SKM-1 (cell line): ENCODE measurements at regions not wholly inside any gene's neighbourhood (a gene's known extent, or its start where the extent isn't known, plus 50 kb on each side); places are given as distances from the start of the nearest gene placed in this dataset.
"Not testable (repeated sequence)": the region's sequence is repeated elsewhere in the genome, so short reads cannot be mapped to it uniquely, and the experiment has no call there.

ENCODE experiments used
- DNase-seq: peaks from one replicate; lab custom pipeline; 2025; ENCODE audit not compliant: unreplicated experiment; lab: John Stamatoyannopoulos, UW

DNA sequence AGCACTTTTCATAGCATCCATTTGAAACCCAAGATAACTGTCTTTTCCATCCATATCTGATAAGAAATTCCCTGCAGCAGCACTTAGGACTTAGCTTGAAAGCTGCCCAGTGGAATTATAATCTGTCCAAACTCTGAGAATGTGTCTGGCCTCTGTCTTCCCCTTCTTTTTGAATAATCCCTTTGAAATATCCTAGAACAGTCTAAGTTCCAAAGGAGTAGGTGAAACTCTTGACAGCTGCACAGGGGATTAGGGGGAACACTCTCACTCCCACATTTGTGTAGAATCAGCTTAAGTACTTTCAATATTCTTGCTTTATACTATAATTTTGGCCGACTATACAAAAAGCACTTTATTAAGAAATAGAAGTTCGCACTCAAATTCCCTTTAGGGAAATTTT lies 157.7 kb downstream of the PAPSS1 start:
- no peak for DNase-seq

DNA sequence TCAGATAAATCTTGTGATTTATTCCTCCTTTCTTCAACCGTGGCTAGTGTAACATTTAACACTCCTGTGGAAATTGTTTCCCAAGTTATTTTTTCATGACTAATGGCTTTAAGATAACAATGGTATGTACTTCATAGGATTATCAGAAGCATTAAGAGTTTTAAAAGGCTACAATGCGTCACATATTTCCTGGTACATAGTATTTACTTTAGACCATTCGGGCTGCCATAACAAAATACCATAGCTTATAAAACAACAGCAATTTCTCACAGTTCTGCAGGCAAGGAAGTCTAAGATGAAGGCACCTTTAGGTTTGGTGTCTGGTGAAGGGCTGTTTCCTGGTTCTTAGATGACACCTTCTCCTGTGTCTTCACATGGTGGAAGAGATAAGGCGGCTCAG lies 158.6 kb downstream of the PAPSS1 start:
- no peak for DNase-seq

DNA sequence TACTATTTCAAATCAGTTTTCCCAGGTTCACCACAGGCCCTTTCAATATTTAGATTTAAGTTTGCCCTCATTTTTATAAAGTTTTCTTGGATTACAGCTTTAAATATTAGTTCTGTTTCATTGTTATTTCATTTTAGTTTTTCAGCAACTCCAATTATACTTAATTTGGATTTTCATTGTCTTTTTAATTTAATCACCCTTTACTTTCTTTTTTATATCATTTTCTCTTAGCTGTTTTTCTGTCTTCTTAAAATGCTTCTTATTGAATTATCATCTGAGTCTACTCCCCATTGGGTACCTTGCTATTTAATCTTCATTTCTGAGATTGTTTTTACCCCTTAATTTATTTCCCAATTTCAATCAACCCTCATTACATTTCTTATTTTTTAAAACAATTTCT lies 160.4 kb downstream of the PAPSS1 start:
- no peak for DNase-seq

DNA sequence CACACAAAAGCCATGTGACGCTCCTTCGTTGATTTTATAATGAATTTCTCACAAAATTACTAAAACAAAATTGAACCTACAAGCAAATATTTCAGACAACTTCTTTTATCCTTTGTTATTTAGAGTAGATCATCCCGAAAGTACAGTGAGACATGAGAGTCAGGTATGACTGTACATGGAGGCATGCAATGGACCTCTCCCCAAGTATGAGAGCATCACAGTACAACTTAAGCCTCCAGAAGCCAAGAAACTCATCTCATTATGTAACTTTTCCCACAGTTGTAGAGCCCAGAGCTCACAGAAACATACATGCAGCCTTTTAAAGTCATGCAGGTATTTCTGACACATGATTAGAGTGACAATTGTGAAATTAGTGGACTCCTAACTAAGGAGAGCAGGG lies 167.7 kb downstream of the PAPSS1 start:
- no peak for DNase-seq

DNA sequence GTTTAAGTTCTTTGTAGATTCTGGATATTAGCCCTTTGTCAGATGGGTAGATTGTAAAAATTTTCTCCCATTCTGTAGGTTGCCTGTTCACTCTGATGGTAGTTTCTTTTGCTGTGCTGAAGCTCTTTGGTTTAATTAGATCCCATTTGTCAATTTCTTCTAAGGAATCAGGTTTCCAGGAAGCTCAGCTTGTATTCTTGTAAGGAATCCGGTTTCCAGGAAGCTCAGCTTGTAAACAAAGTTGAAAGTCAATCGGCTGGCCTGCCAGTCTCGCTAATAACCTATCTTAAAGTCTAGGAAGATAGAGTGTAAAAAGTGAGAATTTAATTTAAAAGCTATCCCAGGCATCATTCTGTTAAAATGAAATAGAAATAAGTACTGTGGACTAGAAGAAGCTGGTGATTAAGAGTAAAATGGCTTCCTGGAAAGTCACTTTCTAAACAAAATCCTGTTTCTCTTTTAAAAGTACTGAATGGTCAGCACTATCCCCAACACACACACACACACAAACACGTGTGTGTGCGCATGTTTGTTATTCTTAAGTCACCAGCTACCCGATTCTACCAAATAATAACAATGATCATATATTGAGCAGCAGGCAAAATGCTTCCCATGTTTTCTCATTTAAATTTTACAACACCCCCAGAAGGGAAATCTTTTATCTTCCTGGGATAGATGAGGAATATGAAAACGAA lies 171.7 kb downstream of the PAPSS1 start:
- DNase-seq, result no peak

DNA sequence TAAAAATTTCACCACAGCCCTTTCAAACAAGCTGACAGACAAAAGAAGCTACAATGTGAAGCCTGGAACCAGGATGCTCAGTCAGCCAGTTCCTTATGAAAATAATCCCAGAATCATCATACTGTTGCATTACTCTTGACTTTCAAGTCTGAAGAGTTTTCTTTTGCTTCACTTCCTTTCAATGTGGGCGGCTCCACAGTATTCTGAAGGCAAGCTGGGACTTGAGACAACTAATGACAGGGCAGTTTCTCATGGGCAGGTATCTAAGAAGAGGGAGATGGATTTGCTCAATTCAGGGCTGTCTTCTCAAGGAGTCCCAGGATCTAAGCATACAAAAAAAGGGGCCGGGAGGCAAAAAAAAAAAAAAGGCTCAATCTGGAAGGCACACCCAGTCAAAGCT lies 173.4 kb downstream of the PAPSS1 start:
- DNase-seq, result no peak

DNA sequence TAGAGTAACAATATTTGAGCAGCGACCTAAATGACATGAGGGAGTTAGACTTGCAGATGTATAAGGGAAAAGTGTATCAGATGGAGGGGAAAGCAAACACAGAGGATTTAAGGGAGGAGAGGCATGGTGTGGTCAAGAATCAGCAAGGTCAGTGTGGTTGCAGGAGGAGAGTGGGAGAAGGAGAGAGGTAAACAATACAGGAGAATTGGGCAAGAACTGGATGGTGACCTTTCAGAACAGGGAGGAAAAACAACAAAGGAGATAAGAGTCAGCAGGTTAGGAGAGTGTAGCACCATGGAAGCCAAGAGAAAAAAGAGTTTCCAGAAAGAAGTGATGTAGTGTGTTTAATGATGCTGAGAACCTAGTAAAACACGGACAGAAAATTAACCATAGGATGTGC lies 178.5 kb downstream of the PAPSS1 start:
- DNase-seq, result no peak

DNA sequence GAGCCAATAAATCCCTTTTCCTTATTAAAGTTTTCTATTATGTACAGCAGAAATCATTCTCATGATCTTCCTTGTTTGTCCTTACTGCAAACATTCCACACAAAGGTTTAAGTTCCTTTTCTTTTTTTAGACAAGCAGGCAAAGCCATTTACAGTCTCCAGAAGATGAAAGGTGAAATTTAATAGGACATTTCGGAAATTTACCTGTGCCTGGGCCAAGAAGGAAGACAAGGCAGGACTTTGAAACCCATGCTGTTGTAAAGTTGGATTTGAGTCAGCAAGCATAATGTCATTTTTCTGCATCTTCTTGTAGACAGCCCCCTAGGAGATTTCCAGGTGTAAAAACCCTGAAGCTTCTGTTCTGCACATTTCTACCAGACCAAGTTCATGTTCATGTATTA lies 188.1 kb downstream of the PAPSS1 start:
- no peak for DNase-seq

DNA sequence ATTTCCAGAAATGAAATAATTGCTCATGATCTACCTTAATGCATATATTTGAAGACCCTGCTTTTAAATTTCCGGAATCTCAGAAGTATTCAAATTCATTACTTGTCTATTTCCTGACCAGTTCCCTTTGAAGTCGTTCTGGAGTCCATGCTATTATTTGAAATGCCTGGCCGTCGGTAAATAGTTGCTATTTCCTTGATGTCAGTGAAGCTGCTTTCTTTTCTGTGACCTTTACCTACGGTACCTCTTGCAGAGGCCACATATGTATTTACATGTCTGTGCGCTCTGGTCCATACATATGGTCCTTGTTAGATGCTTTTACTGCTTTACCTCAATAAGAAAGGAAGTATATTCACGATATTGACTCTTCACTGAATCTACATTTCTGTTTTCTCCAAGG lies 199.7 kb downstream of the PAPSS1 start:
- DNase-seq, result no peak

DNA sequence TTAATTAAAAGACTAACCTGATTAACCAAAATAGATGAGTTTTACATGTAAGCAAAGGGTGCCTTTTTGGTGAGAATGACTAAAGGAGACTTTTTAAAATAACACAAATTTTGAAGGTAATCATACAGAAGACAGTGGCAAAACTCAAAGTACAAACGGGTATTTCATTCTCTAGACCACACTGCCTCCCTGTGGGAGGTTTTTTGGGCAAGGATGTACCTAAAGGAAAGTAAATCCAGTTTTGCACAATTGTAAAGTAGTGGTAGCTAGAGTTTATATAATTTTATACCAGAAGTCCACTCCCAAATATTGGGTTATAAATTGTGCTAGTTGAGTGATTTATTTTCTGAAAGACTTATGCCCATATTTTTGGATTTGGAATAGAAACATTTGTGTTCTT lies 201.0 kb downstream of the PAPSS1 start:
- no peak for DNase-seq

DNA sequence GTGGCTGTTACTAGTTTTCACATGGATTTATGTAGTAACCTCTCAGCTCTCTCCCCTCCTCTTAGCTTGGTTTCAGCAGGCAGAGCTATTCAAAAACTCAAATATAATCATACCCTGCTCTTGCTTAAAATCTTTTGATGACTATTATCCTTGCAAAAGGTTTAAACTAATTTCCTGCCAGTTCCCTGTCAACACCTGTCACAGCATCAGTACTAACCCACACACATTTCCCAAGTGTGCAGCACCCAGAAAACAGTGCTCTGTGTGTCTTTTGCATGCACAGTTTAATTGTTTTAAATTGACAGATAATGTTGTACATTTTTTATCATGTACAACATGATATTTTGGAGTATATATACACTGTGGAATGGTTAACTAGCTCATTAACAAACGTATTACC lies 202.0 kb downstream of the PAPSS1 start:
- no peak for DNase-seq

DNA sequence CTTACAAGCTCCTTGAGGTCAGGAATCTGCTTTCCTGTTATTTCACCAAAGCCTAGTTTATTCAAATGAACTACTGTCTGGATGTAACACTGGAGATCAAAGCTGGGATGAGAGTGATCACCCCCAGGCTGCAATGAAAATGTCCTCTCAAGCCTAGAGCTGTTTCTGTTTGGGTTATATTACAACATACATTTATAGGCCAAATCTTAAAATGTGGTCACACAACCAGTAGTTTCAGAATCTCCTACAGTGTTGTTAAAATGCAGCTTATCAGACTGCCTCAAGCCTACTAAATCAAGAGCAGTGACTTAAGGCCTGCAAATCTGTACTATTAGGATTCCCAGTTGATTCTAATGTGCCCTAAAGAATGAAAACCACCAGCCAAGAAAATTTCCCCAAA lies 207.5 kb downstream of the PAPSS1 start:
- no peak for DNase-seq

DNA sequence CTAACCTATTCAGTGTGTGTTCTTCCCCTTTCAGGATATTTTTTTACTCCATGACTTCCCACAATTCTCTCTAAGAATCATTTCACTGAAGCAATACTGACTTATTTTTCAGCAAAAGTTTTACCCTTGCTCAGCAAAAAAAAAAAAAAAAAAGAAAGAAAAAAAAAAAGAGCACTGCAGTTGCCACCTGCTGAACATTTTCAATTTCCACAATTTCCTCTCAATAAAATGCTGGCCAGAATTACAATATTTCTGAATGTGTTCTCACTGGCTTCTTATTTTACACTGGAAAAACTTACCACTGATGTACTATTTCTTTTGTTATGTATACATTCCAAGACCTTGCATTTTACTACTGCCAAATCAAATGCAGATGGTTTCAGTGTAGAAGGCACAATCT lies 210.4 kb downstream of the PAPSS1 start:
- DNase-seq, result no peak

DNA sequence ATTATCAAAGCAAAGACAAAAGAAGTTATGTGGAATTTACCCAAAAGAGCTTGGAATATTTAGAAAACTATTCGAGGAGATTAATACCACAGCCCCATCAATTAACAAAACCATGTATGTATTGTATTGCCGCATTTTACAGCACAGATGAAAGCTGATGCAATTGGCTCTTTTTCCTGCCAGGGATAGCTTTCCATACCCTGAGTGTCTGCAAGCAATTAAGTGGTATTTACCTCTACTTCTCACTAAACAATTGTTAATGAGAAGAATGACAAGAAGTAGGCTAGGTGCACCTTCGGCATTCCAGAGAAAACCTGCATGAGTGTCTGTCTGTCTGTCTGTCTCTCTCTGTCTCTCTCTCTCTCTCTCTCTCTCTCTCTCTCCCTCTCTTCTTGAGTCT lies 219.5 kb downstream of the PAPSS1 start:
- DNase-seq, result no peak

DNA sequence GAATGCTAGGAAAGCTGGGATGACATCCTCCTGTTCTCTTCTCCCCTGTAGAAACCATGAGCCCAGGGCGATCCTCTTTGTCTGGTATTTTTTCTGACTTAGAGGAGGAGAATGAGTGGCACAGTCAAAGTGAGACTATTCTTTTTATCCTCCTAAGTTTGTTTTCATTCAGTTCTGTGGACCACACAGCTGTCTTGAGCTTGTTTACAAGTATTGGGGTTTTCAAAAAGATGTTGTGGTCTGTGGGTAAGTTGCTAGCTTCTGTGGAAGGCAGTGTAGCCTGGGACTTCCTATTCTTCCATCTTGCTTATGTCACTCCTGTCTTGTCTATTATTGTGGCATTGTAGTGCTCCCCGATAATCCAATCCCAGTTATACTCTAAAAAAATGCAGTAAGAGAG lies 223.0 kb downstream of the PAPSS1 start:
- no peak for DNase-seq

DNA sequence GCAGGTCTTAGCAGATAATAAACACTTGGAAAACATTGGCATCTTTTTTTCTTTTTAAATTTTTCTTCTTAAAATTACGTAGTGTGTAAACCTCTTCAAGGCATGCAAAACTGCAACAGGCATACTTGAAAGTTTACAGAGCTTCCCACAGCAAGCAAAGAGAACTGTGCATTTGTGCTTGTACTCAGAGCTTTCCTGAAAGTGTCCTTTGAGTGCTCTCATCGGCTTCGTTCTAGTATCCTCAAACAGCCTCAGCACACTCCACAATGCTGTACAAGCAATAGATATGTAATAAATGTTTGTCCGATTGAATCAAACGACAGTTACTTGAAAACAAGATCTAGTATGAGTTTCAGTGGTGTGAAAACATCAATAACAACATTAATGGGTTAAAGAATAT lies 227.5 kb downstream of the PAPSS1 start:
- no peak for DNase-seq

DNA sequence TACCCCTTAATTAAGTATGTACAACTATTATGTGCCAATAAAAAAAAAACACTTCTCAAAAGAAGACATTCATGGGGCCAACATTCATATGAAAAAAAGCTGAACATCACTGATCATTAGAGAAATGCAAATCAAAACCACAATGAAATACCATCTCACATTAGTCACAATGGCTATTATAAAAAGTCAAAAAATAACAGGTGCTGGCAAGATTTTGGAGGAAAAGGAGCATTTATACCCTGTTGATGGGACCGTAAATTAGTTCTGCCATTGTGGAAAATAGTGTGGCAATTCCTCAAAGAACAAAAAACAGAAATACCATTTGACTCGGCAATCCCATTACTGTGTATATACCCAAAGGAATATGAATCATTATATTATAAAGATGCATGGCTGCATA lies 229.9 kb downstream of the PAPSS1 start:
- DNase-seq, result no peak

DNA sequence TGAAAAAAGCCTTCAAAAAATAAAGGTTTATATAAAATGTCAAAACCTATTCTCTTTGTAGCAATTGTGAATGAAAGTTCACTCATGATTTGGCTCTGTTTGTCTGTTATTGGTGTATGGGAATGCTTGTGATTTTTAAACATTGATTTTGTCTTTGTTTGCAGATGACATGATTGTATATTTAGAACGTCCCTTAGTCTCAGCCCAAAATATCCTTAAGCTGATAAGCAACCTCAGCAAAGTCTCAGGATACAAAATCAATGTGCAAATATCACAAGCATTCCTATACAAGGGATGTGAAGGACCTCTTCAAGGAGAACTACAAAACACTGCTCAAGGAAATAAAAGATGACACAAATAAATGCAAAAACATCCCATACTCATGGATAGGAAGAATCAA lies 236.4 kb downstream of the PAPSS1 start:
- not testable (repeated sequence) for DNase-seq

DNA sequence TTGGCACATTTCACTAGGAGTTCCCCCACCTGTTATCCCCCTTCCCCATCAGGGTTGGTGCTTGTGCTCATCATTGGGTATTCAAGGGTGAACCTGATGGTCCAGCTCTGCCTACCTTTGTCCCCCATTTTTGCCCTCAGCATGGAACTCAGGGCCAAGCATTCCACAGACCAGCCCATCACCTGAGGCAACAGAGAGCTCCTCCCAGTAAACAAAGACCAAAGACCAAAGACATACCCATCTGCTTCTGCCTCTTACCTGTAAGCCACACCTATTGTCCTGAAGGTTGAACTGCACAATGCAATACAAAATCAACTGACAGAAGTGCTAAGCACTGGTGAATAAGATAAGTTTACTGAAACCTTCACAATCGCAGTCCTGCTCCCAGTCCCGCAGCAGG lies 237.5 kb downstream of the PAPSS1 start:
- no peak for DNase-seq

DNA sequence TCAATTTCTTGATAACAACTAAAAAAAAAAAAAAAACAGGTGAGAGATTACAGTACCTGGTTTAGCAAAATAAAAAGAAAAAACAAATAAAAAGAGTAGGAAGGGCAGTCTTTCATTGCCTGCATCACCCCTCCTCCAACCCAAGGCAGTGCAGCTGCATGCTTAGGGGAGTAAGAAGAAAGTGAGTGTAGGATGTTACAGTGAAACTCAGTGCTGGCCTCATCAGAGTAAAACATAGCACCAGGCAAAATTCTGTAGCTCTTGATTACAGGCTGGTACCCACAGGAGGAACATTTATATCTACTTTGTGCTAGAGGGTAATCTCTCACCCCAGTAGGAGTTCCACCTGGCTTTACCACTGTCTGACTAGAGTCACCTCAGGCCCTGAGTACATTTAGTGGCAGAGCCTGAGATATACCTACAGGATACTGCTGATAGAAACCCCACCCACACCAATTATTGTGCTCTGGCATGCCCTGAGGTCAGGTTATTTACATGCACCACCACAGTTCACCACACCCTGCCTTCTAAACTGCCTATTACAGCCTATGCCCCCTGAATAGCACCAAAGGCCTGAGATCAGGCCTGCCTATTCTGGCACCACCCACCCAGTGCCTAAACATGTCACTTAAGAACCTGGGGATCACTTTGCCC lies 241.6 kb downstream of the PAPSS1 start:
- no peak for DNase-seq

DNA sequence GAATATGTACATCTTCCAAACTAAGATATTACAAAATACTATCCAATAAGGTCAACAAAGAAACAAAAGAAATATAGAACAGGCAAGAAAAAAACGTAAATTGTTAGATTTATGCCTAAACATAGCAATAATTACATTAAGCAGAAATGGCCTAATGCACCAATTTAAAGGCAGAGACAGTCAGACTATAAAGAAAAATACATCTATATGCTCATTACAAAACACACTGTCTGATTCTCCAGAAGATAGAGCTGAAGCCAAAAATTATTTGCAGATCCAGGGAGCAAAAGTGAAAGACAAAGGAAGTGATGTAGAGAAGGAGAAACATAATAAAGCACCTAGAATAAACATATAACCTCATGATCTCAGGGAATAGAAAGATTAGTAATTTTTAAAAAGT lies 246.9 kb downstream of the PAPSS1 start:
- no peak for DNase-seq

DNA sequence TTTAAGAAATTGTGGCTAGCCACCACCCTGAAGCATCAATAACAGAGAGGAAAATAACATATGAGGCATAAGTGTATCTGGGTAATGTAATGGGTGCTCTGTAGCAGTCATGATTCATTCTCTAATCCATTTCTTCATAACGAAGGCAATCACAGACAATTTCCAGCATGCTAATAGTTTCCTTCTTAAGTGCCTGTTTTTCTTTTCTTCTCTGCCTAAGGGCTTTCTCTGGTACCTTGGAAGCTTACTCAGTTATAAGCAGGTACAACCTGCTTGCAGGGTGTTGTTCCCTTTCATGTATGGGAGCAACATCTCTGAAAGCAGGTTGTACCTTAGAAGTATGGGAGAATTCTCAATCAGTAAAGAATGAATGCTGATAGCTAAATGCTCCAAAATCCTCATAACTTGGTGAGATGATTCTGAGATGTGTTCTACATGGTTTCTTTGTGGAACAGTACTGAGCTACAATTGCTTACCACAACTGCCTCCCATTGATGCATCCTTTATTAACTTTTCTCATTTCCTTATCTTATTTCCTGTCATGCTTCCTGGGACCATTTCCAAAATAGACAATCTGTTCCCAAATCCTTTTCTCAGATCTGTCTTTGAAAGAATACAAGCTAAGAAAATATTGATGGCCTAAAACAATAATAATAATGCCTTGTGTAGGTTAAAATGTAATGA lies 247.6 kb downstream of the PAPSS1 start:
- DNase-seq, result no peak

DNA sequence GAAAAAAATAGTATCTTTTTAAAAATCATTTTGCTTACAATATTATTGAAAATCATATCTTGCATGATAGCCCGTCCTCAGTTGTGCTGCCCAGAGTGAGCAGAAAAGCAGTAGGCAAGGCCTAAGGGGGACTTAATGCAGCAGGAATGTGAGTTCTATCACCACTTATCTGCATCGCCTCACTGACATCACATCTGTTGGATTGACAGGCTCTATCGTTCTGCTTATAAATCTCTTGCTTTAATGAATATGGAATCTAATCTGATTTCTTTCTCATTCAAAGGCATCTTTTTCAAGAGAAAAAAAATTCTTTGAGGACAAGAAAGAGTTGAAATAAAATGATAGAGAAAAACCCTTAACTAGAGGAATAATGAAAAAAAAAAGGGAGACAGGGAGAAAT lies 249.9 kb downstream of the PAPSS1 start:
- no peak for DNase-seq
